Activated CD4-positive, alpha-beta T cell treated with anti-CD3 and anti-CD28 coated beads for 36 hours (primary cell): ENCODE measurements at regions not wholly inside any gene's neighbourhood (a gene's known extent, or its start where the extent isn't known, plus 50 kb on each side); places are given as distances from the start of the nearest gene placed in this dataset.

Experiments used
- ATAC-seq: fragments of 200-7000 bp; cut with Tn5 transposase; one replicate; pipeline ENCODE4 v1.10.0; 2021; ENCODE audit warnings: mild to moderate bottlenecking, moderate library complexity
- CTCF ChIA-PET: fragments of 350-600 bp; sonication (Branson Sonifier 250); formaldehyde crosslinking; loops from one replicate; lab custom pipeline; 2021; ENCODE audit warnings: antibody characterized with exemption; lab: Charles Lee
- POLR2A ChIA-PET: fragments of 350-600 bp; sonication (Branson Sonifier 250); formaldehyde crosslinking; loops from one replicate; lab custom pipeline; 2021; ENCODE audit warnings: antibody characterized with exemption, inconsistent platforms; lab: Charles Lee
- DNase-seq: peaks from one replicate; pipeline ENCODE4 v3.0.0-alpha.2; 2020
- H3K27ac Mint-ChIP-seq: one replicate; pipeline ENCODE4 v1.8.0; 2021; ENCODE audit warnings: mixed read lengths
- H3K27me3 Mint-ChIP-seq: one replicate; pipeline ENCODE4 v1.8.0; 2021; ENCODE audit warnings: mixed read lengths
- H3K36me3 Mint-ChIP-seq: one replicate; pipeline ENCODE4 v1.8.0; 2021; ENCODE audit warnings: low read depth, mixed read lengths
- H3K4me1 Mint-ChIP-seq: one replicate; pipeline ENCODE4 v1.8.0; 2021; ENCODE audit warnings: mixed read lengths
- H3K4me3 Mint-ChIP-seq: one replicate; pipeline ENCODE4 v1.8.0; 2021; ENCODE audit warnings: mild to moderate bottlenecking, moderate library complexity, mixed read lengths
- H3K9me3 Mint-ChIP-seq: one replicate; pipeline ENCODE4 v1.8.0; 2021; ENCODE audit warnings: low read depth, mixed read lengths
- intact Hi-C, 2 experiments: fragments of 100-400 bp; cut with DNase I in 1 of 2; cut with micrococcal nuclease in 1 of 2; formaldehyde crosslinking; loops; one replicate each; pipeline versions ENCODE4 v1.14.2 to v1.15.1; 2022 to 2024; cut with DNase I, micrococcal nuclease

DNA sequence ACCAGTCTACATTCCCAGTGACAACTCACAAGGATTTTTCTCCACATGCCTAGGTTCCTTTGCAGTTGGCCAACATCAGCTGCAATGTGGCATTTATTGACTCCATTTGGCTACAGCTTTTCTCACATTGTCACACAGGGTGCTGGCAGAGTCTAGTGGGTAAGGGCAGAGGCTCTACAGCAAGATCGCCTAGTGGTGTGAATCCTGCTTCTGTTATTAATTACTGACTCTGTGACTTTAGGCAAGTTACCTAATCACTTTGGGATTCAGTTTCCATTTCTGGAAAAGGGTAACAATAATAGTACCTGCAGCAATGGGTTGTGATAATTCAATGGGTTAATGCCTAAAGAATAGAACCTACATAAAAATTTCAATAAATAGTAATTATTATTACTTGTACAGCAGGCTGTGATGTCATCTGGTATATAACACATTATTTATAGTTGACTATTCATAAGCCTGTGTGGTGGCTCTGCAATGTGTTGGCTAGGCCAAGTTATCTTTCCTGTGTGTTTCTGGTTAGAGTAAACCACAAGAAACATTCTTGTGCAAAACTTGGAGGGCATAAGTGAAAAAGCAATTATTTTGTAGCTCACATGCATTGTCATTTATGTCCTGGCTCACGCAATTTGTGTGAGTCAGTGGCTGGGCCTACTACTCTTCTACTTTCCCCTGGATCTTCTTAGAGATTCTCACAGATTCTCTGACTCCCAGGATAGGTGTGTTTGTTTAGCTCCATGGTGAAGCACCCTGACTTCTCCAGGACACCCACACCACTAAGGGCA, 59.5 kb downstream of the PTGS2 start:
- ATAC-seq (peak; percentile 52), DNase-seq (peak; percentile 27)
- Mint-ChIP-seq H3K4me1 (peaks cover 20% of the 10 kb centered on the region), H3K9me3 (no peaks in the 10 kb centered on the region), H3K27me3 (peaks cover 13% of the 10 kb centered on the region), H3K36me3 (no peaks in the 10 kb centered on the region), H3K4me3 (no peak overlapping the region), H3K27ac (no peak overlapping the region)
- intact Hi-C loops, result no loop called here
- ChIA-PET POLR2A (no interaction called here), CTCF (interaction anchor here (0.6 to 0.8 kb wide), 2 partner anchors 12 to 102 kb away, joined by 3 read pairs; no protein-coding TSS in a partner anchor)

DNA sequence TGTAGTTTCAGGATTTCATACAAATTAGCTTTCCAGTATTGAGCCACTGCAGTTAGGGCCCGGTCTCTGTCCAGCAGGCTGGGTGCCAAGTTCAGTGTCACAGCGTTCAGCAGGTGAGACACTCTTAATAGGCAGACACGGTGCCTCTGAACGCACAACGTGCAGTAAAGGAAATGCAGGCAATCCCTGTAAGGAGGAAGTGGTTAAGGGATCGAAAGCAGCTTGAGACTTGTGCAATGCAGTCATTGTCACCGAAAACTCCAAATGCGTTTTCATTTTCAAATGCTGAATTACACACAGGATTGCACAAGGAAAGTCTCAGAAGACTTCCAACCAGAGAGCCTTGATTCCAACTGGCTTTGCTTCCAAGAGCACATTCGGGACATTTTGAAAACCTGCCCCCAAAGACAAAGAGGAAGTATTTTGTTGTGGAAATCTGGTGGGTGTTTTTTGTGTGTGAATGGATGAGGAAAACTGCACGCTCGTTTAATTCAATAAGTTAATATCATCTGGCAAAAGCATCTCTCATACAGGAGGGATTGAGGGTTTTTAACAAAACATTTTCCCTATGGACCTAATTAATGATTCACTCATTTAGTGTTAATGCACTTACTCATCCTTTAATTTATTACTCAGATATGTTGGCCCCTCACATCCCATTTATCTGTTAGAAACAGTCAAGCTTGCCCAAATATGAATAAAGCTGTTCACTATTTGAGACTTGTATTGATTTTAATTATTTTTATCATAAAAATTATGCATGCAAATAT, 61.6 kb downstream of the PTGS2 start:
- intact Hi-C loops, result loop anchor here in 1 of 2 experiments (5.0 kb wide), 1 partner anchor 119 kb away; no protein-coding TSS in a partner anchor
- peak overlapping the region; percentile 5 for H3K4me3 Mint-ChIP-seq
- H3K9me3 Mint-ChIP-seq, result no peaks in the 10 kb centered on the region
- H3K27ac Mint-ChIP-seq, result no peak overlapping the region
- peaks cover 36% of the 10 kb centered on the region for H3K4me1 Mint-ChIP-seq
- ATAC-seq, result peak; percentile 95
- DNase-seq, result peak; percentile 69
- H3K27me3 Mint-ChIP-seq, result peaks cover 15% of the 10 kb centered on the region
- POLR2A ChIA-PET, result interaction anchor here (0.9 kb wide), 1 partner anchor 396 kb away, joined by 3 read pairs; no protein-coding TSS in a partner anchor
- no peaks in the 10 kb centered on the region for H3K36me3 Mint-ChIP-seq
- CTCF ChIA-PET, result interaction anchor here (1.2 kb wide), 2 partner anchors 15 to 61 kb away, joined by 3 to 4 read pairs; partner anchors contain the start of gene PTGS2

DNA sequence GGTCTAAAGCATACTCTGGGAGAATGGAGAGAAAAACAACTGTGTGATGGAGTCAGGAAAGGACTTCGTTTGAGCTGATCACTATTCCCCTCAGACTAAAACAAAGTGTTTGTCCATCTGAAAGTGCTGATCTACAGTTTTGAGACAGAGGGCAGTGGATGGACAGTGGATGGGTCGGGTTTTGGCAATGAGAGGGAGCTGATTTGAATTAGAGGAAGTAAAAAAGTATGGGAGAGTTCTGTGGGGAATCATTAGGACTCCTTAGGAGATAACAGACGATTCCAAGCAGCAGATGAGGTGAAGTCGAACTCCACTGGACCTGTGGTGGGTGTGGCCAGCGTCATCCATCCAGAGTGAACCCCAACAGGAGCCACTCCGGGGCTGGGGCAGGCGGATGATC, 62.3 kb downstream of the PTGS2 start:
- Mint-ChIP-seq H3K9me3 (no peaks in the 10 kb centered on the region), H3K4me3 (peak overlapping the region; percentile 33), H3K36me3 (no peaks in the 10 kb centered on the region), H3K4me1 (peaks cover 36% of the 10 kb centered on the region), H3K27ac (peak overlapping the region; percentile 37), H3K27me3 (peaks cover 15% of the 10 kb centered on the region)
- POLR2A ChIA-PET, result interaction anchor here (0.9 kb wide), 1 partner anchor 396 kb away, joined by 3 read pairs; no protein-coding TSS in a partner anchor
- no peak for ATAC-seq
- intact Hi-C loops, result loop anchor here in 1 of 2 experiments (5.0 kb wide), 1 partner anchor 119 kb away; no protein-coding TSS in a partner anchor
- CTCF ChIA-PET, result interaction anchor here (0.8 to 1.2 kb wide), 2 partner anchors 14 to 61 kb away, joined by 4 read pairs; no protein-coding TSS in a partner anchor
- no peak for DNase-seq

DNA sequence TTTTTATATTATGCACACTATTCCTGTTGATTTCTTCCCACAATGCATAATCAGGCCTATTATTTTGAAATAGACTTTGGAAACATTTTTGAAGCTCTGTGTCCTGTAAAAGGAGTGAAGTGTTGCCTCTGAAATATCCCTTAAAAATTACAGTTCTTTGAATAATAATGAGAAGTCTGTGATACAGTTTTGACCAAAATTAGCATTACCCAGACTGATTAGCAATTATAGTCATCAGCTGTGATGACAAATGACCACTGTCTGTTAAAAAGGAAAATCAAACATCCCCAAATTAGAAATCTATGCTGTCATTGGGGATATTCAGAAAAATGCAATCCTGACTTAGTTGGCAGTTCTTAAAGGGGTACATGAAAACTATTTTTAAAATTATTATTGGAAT, 63.7 kb downstream of the PTGS2 start:
- Mint-ChIP-seq H3K4me1 (peaks cover 36% of the 10 kb centered on the region), H3K27ac (no peak overlapping the region), H3K9me3 (no peaks in the 10 kb centered on the region), H3K27me3 (peaks cover 13% of the 10 kb centered on the region), H3K4me3 (no peak overlapping the region), H3K36me3 (no peaks in the 10 kb centered on the region)
- intact Hi-C loops, result loop anchor here in 1 of 2 experiments (5.0 kb wide), 1 partner anchor 121 kb away; no protein-coding TSS in a partner anchor
- ATAC-seq, result no peak
- CTCF ChIA-PET, result no interaction called here
- DNase-seq, result no peak
- POLR2A ChIA-PET, result no interaction called here

DNA sequence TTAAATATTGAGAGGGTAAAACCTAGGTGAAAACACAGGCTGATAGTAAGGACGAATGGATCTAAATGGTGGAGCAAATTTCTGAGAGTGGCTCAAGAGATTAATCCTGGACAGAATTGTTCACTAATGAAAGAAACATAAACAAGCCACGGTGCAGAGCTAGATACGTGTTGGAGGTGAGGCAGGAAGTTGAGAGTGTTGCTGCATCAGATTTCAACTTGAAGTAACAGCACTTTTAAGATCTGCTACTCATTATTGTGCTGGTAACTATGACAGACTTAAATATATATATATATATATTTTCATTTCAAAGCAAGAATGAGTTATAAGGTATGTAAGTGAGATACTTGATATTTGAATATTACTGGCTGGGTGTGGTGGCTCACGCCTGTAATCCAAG, 64.9 kb downstream of the PTGS2 start:
- ChIA-PET CTCF (interaction anchor here (0.8 to 2.3 kb wide), 2 partner anchors 11 to 77 kb away, joined by 4 to 6 read pairs; no protein-coding TSS in a partner anchor), POLR2A (no interaction called here)
- intact Hi-C loops, result loop anchor here in 1 of 2 experiments (5.0 kb wide), 1 partner anchor 122 kb away; no protein-coding TSS in a partner anchor
- Mint-ChIP-seq H3K4me1 (peaks cover 30% of the 10 kb centered on the region), H3K4me3 (no peak overlapping the region), H3K27ac (no peak overlapping the region), H3K27me3 (peaks cover 13% of the 10 kb centered on the region), H3K9me3 (no peaks in the 10 kb centered on the region), H3K36me3 (no peaks in the 10 kb centered on the region)
- DNase-seq (no peak), ATAC-seq (no peak)

DNA sequence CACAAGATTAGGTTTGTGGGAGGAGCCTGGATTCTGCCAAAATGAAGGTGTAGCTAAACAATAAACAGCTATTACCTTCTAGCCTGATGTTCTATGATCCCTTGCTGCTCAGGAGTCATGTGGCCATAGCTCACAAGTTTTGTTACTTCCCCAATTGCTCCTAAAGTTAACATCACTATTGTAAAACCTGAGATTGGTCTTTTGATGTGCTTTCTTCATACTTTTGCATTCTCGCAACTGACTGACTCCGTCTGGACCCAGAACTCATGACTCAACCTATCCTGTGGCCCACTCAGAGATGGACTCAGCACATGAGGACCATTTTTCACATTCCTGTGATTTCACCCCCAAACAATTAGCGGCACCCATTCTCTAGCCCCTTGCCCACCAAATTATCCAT, 69.1 kb downstream of the PTGS2 start:
- H3K4me1 Mint-ChIP-seq, result peaks cover 19% of the 10 kb centered on the region
- ChIA-PET CTCF (interaction anchor here (1.5 to 2.0 kb wide), 2 partner anchors 16 to 375 kb away, joined by 4 to 6 read pairs; no protein-coding TSS in a partner anchor), POLR2A (no interaction called here)
- H3K9me3 Mint-ChIP-seq, result no peaks in the 10 kb centered on the region
- no peaks in the 10 kb centered on the region for H3K36me3 Mint-ChIP-seq
- ATAC-seq (no peak), DNase-seq (no peak)
- H3K27ac Mint-ChIP-seq, result no peak overlapping the region
- H3K4me3 Mint-ChIP-seq, result no peak overlapping the region
- peaks cover 8% of the 10 kb centered on the region for H3K27me3 Mint-ChIP-seq
- intact Hi-C loops, result loop anchor here in 1 of 2 experiments (5.0 kb wide), 1 partner anchor 49 kb away; no protein-coding TSS in a partner anchor

DNA sequence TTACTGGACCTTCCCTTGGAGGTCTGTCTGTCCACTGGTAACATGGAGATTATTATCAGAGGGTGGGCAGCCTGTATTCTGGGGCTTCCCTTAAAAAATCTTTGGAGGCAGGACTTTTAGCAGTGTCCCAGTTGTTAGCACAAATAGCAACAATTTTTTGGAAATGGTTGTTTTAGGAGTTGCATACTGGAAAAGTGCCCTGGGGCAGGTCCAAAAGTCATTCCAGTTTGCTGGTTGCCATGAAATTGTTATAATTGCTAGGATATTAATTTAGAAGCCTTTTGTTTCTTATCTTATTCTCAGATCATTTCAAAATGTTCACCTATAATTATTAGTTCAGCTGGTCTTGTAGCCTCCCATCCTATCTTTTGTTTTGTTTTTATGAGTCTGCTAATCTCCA, 71.0 kb downstream of the PTGS2 start:
- Mint-ChIP-seq H3K27ac (no peak overlapping the region), H3K9me3 (peaks cover 3% of the 10 kb centered on the region), H3K27me3 (peaks cover 13% of the 10 kb centered on the region), H3K36me3 (no peaks in the 10 kb centered on the region), H3K4me1 (peaks cover 9% of the 10 kb centered on the region), H3K4me3 (no peak overlapping the region)
- CTCF ChIA-PET, result interaction anchor here (1.2 to 1.3 kb wide), 2 partner anchors 12 to 377 kb away, joined by 3 to 5 read pairs; no protein-coding TSS in a partner anchor
- DNase-seq (no peak), ATAC-seq (no peak)
- POLR2A ChIA-PET, result no interaction called here
- intact Hi-C loops, result no loop called here

DNA sequence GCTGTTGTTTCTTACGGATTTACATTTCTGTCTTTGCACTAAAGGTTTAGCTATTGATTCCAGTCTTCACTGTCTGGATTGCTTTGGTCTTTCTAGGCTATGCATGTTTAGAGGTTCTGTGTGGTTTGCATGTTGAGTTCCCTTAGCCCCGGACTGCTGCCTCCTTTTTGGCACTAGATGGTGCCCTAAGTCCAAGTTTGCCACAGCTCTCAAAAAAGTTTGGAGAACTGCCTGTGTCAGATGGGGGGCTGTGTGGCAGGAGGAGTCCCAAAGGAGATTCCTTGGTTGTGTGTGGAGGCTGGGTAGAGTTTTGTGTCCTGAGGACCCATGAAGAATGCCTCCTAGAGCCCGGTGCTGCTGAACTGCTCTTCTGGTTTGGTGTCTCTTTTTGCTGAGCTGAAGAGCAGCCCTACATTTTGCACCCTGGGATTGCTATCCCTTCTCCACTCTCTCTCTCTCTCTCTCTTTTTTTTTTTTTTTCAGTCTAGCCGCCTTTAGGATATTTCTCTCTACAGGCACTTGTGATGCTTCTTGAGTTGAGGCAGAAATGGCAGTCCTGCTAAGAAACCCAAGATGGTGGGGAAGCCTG, 74.4 kb downstream of the PTGS2 start:
- H3K27me3 Mint-ChIP-seq, result peaks cover 21% of the 10 kb centered on the region
- intact Hi-C loops, result loop anchor here (1.0 to 2.0 kb wide), 3 partner anchors 79 to 380 kb away; no protein-coding TSS in a partner anchor
- DNase-seq, result peak; percentile 47
- H3K36me3 Mint-ChIP-seq, result no peaks in the 10 kb centered on the region
- H3K9me3 Mint-ChIP-seq, result peaks cover 3% of the 10 kb centered on the region
- CTCF ChIA-PET, result interaction anchor here (0.7 to 2.8 kb wide), 5 partner anchors 9 to 380 kb away, joined by 3 to 18 read pairs (median 4); no protein-coding TSS in a partner anchor
- ATAC-seq, result peak; percentile 42
- POLR2A ChIA-PET, result no interaction called here
- peaks cover 4% of the 10 kb centered on the region for H3K4me1 Mint-ChIP-seq
- no peak overlapping the region for H3K4me3 Mint-ChIP-seq
- no peak overlapping the region for H3K27ac Mint-ChIP-seq

DNA sequence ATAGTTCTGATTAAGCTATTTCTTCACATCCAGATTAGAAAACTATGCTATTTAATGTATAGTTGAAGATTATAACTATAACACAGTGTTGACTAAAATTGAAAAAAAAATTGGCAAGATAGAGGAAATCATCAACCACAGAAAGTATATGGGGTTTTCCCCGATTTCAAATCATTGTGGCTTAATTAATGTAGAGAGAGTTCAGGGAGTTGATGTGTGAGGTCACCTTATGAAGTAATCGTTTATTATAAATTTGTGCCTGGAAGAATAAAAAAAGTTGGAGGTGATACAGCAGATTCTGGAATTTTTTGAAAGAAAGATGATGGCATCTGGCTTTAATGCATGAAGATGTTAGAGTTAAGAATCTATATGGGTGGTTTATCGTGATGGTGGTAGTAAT, 84.3 kb downstream of the PTGS2 start:
- peaks cover 6% of the 10 kb centered on the region for H3K4me1 Mint-ChIP-seq
- no peaks in the 10 kb centered on the region for H3K36me3 Mint-ChIP-seq
- no peak overlapping the region for H3K27ac Mint-ChIP-seq
- H3K27me3 Mint-ChIP-seq, result peaks cover 45% of the 10 kb centered on the region
- peaks cover 8% of the 10 kb centered on the region for H3K9me3 Mint-ChIP-seq
- ATAC-seq, result no peak
- intact Hi-C loops, result no loop called here
- POLR2A ChIA-PET, result no interaction called here
- no peak overlapping the region for H3K4me3 Mint-ChIP-seq
- CTCF ChIA-PET, result no interaction called here
- DNase-seq, result no peak

DNA sequence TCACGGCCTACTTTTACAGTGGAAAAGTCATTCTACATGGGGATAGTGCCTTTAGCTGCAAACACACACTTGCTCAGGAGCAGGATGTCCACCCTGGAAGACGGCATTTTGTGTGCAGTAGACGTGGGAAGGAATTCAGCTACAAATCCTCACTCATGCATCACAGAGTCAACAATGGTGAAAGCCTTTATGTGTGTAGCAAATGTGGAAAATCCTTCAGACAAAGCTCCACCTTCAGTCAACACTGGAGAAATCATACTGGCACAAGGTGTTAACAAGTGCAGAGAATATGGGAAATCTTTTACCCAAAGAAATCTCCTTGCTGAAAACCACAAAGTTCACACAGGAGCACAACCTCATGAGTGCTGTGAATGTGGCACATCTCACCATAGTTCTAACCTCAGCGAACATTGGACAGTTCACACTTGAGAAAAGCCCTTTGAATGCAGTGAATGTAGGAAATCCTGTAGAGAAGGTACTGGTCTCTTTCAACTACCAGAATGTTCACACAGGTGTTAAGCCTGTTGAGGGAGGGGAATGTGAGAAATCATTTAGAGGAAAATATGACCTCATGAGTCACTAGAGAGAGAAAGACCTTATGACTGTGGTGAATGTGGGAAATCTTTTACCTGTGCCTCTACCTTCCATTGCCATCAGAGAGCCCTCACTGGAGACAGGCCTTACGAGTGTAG, 101.8 kb downstream of the PTGS2 start:
- Mint-ChIP-seq H3K27me3 (peaks cover 4% of the 10 kb centered on the region), H3K9me3 (peaks cover 6% of the 10 kb centered on the region), H3K4me3 (no peak overlapping the region), H3K36me3 (no peaks in the 10 kb centered on the region), H3K4me1 (no peaks in the 10 kb centered on the region), H3K27ac (no peak overlapping the region)
- ATAC-seq (peak; percentile 76), DNase-seq (no peak)
- CTCF ChIA-PET, result no interaction called here
- POLR2A ChIA-PET, result no interaction called here
- intact Hi-C loops, result no loop called here
